RPMI7951 (cell line): ENCODE measurements at regions not wholly inside any gene's neighbourhood (a gene's known extent, or its start where the extent isn't known, plus 50 kb on each side); places are given as distances from the start of the nearest gene placed in this dataset.

Source experiments
- DNase-seq: peaks from one replicate; pipeline ENCODE4 v3.0.0-alpha.2; 2012; ENCODE audit warnings: low read depth

DNA sequence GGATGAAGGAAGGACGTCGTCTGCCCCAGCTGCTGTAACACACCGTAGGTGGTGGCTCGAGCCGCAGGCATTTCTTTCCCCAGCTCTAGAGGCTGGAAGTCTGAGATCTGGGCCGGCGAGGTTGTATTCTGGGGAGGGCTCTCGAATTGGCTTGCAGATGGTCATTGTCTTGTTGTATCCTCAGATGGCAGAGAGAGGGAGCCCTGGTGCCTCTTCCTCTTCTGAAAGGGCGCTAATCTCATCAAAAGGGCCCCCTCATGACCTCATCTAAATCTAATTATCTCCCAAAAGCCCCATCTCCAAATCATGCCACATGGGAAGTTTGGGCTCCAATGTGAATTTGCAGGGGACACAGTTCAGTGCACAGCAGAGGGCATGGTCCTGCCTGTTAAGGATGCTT lies 109.0 kb downstream of the SIK1 start:
- no peak for DNase-seq

DNA sequence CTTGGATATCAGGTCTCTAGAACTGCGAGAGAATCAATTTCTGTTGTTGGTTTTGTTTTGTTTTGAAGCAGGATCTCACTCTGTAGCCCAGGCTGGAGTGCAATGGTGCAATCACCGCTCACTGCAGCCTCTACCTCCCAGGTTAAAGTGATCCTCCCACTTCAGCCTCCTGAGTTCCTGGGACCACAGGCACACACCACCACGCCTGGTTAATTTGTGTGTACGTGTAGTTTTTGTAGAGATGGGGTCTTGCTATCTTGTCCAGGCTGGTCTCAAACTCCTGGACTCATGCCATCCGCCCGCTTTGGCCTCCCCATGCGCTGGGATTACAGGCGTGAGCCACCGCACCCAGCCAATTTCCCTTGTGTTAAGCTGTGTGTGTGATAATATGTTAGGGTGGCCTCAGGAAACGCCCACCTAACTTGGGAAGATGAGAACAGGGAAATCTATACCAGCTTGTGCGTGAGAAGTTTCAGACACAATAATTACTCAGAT lies 109.6 kb downstream of the SIK1 start:
- DNase-seq, result no peak

DNA sequence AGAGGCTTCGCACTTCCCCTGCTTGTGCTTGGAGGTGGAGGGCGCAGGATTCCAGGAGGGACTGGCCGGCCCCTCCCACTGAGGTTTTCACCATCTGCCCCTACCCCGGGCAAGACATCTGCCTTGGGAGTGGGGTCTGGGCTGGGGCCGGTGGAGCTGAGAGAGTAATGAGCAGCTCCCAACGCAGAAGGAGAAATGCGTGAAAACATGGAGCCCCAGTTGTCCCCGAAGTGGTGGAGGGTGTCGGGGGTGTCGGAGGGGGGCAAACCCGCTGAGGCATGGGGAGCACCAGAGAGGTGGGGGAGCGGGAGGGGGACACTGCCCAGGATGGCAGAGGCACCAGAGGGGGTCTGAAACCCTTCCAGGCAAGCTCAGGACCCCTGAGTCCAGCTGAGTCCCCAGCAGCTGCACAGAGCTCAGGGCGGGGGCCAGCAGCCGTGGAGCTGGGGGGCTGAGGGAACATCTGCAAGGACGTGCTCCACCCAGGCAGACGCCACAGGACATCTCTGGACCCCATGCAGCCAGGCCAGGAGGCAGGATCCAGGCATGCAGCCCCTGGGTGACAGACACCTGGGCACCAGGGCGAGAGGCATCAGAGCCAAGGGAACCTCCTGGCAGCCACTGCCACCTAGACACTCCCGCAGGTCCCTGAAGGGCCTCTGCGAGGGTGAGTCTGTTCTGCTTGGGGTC lies 110.6 kb downstream of the SIK1 start:
- DNase-seq, result no peak

DNA sequence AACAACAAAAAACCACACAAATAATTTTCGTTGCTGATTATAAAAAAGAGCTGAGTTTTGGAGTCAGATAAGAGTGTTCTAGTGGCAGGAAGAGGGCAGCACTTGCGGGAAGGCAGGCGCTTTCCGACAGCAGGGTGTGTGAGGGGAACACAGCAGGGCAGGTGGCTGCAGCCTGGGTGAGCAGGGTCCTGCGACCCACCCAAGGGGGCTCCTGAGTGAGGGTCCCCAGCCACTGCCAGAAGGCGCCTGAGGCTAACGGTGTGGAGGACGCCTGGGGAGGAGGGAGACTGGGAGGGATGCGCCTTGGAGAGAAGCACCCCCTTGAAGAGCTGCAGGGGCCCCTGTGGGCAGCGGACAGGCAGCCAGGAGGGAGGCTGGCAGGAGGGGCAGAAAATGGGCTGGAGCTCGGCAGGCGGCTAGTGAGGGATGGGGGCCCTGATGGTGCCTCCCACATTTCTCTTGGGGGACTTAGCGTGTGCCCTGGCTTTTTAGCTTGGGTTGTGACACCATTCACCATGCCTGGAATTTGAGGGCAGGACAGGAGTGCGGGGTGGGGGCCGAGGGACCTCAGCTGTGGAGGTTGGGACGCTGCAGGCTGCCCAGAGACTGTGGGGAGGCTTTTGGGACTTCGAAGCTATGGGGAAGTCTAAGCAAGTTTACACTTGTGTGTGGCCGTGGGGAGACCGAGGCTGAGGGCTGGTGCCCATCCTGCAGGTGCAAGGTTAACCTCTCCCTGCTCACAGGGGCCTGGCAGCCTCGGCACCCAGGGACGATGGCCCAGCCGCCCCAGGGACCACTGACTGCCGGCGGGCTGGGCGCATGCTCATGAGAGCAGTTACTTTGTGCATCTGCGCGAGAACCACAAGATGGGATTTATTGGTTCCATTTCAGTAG lies 111.4 kb downstream of the SIK1 start:
- no peak for DNase-seq

DNA sequence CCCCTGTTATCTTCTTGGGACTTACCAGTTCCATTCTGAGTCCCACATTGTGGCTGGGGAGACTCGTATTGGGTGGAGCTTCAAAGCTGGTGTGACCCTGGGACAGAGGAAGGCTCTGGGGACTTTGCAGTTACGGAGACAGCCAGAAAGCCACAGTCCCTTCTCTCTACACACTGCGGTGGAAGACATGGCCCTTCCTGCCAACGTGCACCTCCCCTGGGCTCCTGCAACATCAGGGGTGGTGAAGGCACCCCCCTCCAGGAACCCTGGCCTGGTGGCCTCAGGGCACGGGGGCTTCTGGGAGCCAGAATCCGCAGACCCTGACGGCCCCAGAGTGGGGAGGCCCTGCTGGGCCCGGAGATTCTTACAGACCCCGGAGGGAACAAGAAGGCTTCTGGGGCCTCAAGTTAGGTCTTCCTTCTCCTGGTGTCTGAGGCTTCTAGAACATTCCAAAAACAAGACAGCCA lies 113.0 kb downstream of the SIK1 start:
- no peak for DNase-seq

DNA sequence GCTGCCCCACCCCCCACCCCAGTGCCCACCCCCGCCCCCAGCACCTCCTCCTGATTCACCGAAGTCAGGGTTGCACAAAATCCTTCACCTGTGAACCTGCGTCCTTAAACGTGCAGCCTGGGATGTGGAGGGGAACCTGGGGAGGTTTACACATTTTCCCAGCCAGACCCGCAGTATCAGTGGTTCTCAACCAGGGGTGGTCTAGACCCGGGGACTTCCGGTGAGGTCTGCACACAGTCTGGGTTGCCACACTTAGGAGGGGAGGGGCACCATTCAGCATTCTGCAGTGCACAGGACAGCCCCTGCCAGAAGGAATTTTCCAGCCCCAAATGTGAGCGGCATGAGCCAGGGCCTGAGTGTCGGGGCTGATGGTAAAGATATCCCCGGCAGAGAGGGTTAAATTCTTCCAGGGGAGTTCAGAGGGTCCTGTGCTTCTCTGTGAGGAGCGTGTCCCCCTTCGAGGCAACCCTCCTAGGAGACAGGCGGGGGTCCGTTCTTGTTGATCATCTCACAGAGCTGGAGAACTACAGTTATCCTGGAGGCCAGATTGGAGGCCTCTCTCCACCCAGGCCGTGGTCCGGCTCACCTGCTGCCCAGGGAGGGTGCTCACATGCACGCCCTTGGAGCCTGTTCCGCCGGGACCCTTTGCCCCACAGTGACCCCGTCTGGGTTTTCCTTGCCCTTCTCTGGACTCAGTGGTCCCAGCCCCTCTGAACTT lies 113.6 kb downstream of the SIK1 start:
- no peak for DNase-seq

DNA sequence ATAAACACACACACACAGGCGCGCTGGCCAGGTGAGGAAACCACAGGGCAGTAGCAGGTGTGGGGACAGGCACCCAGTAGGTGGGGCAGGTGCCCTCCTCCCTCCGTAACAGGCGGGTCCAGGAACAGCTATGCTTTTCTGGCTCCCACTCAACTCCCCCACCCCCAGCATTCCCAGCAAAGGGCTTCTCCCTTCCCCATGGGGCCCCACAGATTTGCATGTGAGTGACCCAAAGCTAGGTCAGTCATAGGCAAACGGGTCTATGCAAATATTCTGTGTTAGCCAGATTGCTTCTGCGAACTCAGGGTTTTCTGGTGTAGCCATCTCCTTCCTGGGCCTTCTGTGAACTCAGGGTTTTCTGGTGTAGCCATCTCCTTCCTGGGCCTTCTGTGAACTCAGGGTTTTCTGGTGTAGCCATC lies 114.2 kb downstream of the SIK1 start:
- no peak for DNase-seq

DNA sequence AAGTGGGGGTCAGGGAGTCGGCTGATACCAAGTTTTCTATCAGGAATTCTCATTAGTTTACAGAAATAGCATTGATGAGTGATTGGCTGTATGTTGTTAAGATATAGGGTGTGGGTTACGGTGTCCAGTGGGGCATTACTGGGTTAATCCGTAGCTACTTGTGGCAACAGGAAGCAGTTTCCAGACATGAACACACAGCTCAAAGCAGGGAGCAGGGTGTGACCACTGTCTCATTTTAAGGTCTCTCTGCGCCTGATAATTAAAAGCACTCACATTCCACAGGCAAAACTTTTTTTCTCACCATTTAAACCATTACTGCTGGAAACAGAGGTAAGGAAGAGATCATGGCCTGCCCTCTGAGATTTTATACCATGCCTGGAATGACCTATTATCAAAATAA lies 114.9 kb downstream of the SIK1 start:
- no peak for DNase-seq

DNA sequence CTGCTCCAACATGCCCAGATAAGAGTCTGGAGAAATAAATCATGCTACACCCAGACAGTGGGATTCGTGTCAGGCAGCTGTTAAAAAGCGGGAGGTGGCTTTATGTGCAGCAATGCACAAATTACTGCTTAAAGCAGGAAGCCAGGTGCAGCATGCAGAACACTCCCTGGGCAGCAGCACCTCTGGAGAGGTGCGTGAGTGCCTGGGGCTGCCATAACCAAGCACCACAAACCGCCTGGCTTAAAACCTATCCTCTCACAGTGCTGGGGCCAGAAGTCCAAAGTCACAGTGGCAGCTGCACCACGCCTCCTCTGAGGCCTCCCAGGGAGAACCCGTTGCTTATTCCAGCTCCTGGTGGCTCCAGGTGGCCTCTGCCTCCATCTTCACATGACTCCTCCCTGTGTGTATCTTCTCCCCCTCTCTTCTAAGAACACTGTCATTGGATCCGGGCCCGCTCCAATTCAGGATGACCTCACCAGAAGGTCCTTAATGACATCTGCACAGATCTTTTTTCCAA lies 115.6 kb downstream of the SIK1 start:
- DNase-seq, result no peak

DNA sequence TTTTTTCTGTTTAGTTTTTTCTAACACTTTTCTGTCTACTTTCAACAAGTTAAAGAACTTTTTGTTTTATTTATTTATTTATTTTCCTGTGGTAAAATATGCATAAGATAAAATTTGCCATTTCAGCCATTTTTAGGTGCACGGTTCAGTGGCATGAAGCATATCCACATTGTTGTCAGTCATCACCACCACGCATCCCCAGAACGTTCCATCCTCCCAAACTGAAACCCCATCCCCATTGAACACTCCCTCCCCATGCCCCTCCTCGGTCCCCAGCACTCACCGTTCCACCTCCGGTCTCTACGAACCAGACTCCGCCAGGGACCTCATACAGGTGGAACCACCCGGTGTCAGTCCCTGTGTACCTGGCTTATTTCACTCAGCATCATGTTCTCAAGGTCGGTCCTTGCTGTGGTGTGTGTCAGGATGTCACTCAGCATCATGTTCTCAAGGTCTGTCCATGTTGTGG lies 118.1 kb downstream of the SIK1 start:
- no peak for DNase-seq

DNA sequence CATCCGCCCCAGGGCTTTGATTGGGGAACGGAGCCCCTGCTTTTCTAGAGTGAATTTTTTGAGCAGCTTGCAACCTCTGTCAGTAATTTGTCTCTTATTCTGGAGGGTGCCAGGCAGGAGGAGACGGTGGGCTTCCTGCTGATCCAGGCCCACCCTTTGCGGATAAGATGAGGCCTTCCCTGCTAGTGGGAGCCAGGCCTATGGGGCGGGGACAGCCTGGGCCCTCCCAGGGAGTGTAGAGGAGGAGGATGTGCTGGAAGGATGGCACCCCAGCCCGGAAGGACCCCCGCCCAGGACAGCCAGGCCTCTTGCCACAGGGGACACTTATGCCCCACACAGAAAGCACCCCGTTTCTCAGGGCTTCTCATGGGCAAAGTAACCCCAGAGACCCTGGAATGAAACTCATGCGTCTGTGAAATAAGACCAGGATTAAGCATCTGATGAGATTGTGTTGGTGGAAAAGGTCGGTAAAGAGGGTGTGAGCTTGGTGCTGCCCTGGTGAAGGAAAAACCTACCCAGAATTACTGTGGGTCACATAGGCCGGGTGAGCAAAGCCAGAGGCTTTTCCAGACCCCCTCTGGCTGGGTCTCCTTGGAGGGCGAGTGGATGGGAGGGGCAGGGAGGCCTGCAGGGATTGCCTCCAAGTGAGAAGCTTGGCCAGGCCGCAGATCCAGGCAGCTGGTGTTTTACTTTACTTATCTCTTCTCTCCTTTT lies 118.7 kb downstream of the SIK1 start:
- no peak for DNase-seq

DNA sequence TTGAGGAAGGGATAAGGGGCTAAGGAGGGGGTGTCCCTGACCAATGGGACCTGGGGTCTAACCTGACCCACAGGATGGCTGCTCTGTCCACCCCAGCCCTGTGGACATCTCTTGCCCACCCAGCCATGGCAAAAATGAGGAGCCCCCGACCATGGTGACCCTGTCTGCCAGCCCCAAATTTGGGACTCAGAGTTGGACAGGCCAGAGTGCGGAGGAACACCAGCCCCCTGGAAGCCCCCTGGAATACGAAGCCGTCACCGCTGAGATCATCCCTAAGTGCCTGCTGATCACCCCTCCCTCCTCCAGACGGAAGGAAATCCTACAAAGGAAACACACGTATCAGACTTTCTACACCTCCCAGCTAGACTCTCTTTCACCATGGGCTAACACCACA lies 119.3 kb downstream of the SIK1 start:
- no peak for DNase-seq

DNA sequence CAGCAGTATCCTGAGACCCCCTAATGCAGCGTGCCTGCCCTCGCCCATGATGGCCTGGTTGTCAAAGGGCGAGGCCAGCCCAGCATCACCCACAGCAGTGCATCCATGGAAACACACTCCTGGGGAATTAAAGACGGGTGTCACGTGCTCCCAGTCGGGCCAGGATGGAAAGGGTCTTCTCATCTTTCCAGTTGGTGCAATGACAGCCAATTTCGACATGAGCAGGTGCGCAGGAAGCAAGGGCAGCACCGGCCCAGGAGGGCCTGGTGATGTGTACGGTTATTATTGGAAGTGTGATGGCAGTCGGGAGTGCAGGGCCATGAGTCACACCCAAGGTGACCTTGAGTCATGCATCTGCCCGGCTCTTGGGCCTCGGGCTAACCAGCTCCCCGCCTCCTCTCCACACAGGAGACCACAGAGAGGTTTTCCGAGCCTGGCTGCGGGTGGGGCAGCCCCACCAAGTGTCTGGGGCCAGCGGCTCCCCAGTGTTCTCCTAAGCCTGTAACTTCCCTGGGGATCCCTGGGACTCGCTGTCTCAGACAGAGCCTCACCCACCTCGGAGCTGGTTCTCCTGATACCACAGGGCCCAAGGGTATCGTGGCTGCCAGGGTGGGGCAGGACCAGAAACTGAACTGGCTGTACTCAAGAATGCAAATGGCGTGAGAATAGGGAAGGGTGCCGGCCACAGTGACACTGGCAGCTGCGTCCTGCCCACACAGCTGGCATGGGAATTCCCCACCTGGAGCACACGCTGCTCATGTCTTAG lies 119.8 kb downstream of the SIK1 start:
- peak; percentile 94 for DNase-seq

DNA sequence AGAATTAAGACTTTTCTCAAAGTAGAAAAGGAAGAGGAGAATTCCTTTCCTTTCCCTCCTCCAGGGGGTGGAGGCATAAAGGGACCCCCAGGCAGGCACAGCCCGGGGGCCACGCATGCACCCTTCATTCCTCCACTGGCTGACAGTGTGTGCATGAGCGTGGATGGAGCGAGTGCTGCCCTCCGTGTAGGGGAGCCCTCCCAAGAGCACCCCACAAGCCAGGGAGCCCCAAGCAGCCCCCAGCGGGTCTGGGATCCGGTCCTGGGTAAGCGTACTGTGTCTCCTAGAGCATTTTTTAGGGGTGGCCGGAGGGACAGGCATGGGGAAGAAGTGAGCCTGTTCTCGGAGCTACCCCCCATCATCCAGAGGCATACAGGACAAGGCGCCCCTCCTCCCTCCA lies 120.5 kb downstream of the SIK1 start:
- DNase-seq, result no peak

DNA sequence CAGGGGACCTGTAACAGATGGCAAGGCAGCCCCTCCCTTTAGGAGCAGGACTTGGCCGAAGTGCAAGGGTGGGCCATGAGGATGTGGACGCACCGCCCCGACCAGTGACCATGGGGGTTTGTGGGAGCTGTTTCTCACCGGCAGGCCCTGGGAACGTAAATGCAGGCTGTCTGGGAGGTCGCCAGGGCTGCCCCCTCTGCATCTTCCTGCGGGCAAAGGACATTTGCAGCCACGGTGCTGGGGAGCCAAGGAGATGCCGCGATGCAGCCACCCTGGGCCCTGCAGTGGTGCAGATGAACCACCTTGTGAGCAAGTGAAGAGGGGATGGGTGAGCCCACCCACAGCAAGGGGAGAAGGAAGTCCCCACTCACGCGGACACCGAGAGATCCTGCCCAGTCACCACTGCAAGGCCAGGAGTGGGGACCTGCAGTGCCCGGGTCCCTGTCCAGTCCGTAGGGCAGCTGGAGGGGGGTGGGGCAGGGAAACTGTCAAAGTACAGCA lies 121.1 kb downstream of the SIK1 start:
- DNase-seq, result no peak

DNA sequence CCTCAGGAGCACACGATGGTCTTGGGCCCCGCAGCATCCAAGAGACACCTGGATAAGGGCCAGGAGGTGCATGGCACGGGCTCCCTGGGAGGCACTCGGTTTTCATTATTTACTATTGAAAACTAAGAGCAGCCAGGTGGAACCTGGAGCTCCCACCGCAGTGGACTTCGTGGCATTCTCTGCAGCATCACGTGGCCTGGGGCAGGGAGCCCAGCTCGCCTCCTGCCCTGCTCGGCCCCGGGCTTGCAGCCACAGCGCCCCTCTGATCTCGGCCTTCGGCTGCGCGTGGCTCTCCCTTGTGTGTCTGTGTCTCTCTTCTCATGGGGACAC lies 121.6 kb downstream of the SIK1 start:
- DNase-seq, result no peak

DNA sequence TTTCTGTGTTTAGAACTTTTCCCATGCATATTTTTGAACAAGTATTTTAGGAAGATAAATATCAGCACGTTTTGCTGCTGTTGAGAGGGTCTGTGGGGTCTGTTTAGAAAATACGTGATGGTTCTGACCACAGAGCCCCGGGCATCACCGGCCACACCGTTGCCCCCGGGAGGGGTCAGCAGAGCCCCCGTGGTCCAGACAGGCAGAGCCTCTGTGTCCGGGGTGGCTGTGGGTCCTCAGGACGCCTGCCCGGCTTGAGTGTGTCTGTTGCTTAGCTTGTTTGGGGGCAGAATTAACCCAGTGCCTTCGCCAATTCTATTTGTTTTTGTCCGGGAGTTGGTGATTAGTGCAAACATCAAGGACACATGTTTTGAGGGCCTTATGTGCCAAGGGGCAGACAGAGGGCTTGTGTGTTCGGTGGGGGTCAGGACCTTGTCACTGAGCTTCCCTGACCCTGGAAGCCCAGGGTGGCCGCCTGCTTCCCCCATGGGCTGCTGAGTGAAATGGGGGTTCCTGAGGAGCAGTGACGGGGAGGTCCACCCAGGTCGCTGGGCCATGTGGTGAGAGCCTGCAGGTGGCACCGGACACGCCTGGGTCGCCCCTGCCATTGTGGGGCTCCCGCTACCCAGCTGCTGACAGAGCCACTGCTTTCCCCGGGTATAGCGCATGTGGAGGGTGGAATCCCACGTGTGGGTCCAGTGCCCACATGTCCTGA lies 122.2 kb downstream of the SIK1 start:
- no peak for DNase-seq

DNA sequence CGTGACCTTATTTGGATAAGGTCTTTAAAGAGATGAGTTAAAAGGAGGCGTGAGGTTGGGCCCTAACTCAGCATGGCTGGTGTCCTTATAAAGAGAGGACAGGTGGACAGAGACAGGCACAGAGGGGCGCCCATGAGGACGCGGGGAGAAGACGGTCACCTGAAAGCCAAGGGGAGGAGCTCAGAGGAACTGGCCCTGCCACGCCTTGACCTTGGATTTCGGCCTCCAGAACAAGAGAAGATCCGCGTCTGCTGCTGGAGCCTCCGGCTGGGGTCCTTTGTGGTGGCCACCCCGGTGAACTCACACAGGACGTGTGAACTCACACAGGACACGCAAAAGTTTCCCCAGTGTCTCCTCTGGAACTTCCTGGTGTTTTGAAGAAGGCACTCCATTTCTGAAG lies 122.7 kb downstream of the SIK1 start:
- no peak for DNase-seq

DNA sequence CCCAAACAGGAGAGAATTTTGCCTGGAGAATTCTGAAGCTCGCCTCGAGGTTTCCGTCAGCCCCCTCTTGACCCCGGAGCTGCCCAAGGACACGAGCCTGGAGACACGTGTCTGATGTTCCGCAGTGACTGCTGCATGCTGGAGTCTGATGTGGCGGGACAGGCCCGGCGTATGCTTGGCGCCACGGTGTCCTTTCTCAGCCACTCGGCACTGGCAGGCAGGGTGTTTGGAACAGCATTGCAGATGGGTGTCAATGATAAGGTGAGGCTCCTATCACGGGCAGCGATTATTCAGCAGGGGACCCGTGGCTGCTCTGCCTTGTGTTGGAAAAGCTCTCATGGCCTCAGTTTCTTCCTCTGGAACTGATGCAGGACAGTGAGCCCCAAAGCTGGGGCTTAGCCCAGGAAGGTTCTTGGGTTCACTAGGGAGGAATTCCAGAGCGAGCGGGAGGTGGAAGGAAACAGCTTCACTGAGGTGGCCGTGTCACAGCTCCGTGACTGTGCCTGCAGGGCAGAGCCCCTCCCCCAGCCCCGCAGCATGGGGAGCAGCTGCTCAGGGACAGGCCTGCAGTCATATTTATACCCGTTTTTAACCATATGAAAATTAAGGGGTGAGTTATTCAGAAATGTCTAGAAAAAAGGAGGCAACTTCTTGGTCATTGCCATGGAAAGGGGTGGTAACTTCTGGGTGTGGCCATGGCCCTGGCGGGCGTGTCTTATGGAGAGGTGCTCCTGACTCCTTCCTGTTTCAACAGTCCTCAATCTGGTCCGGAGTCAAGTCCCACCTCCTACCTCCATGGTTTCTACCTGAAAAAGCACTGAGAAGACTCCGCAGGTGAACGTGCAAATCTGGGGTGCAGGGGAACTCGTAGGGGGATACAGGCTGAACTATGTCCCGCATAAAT lies 123.4 kb downstream of the SIK1 start:
- DNase-seq, result no peak
